GM21423 (cell line): ENCODE measurements at regions not wholly inside any gene's neighbourhood (a gene's known extent, or its start where the extent isn't known, plus 50 kb on each side); places are given as distances from the start of the nearest gene placed in this dataset.
A peak's percentile ranks its signal among the peaks of the same experiment; 100 is the strongest.
"Not testable (repeated sequence)": the region's sequence is repeated elsewhere in the genome, so short reads cannot be mapped to it uniquely, and the experiment has no call there.

Experiments used
- ATAC-seq: cut with Tn5 transposase; IDR thresholded peaks from one replicate; pipeline ENCODE4 v1.9.1; 2021; ENCODE audit warnings: mild to moderate bottlenecking, moderate library complexity; ENCODE audit not compliant: unreplicated experiment

- ATAC-seq, result peak; percentile 86
Measured at GRCh38 chr1:206256935-206257334, 53.6 kb downstream of the SRGAP2 start.

DNA sequence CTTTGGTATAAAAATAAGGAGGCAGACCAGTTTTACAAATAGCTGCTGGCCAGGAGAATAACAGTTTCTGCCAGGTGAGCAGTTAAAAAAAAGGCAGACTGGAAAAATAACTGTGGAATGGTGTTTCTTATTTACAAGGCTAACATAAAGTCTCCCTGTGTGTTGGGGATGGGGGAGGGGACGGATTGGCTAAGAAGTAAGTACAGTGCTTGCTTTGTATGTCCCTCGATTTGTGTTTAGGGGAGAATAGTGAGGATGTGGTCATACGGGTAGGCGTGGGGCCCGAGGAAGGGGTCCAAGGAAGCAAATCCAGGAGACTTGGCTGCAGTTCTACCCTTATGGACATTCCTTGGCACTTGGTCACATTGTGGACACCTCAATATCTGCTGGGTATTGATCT, 58.1 kb downstream of the SRGAP2 start:
- ATAC-seq, result not testable (repeated sequence)

GRCh38 chr1:206262424-206262823, 59.1 kb downstream of the SRGAP2 start:
- not testable (repeated sequence) for ATAC-seq

- ATAC-seq, result not testable (repeated sequence)
Measured at GRCh38 chr1:206264916-206265315, 61.6 kb downstream of the SRGAP2 start.

DNA sequence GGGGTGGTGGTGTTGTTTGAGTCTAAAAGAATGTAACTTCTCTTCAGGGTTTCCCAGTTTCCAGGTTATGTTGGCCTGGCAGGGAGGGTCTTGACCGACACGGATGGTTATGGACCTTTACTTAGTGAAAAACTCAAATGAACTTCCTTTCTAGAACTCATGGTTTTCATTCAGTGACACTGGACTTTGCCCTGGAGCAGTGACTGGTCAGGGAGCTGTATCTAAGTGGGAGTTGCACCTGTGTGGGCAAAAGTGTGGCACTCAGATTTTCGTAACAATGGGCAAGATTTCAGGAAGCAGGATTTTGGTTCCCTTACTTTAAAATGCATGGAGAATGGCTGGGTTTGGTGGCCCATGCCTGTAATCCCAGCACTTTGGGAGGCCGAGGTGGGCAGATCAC, 67.8 kb downstream of the SRGAP2 start:
- not testable (repeated sequence) for ATAC-seq

GRCh38 chr1:206273104-206273503, 69.8 kb downstream of the SRGAP2 start:
- not testable (repeated sequence) for ATAC-seq

- not testable (repeated sequence) for ATAC-seq
Measured at GRCh38 chr1:206276143-206276542, 72.8 kb downstream of the SRGAP2 start.

- not testable (repeated sequence) for ATAC-seq
Measured at GRCh38 chr1:206278683-206279082, 75.3 kb downstream of the SRGAP2 start.

GRCh38 chr1:206280683-206281082, 77.3 kb downstream of the SRGAP2 start:
- not testable (repeated sequence) for ATAC-seq

- ATAC-seq, result peak; percentile 52
Measured at GRCh38 chr1:206281912-206282654, 78.7 kb downstream of the SRGAP2 start.

GRCh38 chr1:206285024-206285960, 82.0 kb downstream of the SRGAP2 start:
- not testable (repeated sequence) for ATAC-seq

DNA sequence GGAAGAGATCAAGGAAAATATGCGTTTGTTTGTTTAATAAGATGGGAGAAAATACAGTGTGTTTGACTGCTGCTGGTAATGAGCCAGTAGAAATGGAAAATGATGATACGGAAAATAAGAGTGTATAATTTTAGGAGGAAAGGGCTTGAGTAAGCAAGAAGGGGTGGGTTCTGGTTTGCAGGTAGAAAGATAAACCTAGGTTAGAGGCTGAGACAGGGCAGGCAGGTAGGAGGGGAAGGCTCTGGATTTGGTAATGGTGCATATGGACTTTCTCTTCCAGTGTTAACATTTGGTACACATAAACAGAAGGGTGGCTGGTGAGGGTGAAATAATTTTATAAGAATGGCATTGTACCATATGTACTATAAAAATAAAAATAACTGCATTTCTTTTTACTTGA, 84.4 kb downstream of the SRGAP2 start:
- ATAC-seq, result not testable (repeated sequence)

GRCh38 chr1:206288453-206288852, 85.1 kb downstream of the SRGAP2 start:
- ATAC-seq, result not testable (repeated sequence)

DNA sequence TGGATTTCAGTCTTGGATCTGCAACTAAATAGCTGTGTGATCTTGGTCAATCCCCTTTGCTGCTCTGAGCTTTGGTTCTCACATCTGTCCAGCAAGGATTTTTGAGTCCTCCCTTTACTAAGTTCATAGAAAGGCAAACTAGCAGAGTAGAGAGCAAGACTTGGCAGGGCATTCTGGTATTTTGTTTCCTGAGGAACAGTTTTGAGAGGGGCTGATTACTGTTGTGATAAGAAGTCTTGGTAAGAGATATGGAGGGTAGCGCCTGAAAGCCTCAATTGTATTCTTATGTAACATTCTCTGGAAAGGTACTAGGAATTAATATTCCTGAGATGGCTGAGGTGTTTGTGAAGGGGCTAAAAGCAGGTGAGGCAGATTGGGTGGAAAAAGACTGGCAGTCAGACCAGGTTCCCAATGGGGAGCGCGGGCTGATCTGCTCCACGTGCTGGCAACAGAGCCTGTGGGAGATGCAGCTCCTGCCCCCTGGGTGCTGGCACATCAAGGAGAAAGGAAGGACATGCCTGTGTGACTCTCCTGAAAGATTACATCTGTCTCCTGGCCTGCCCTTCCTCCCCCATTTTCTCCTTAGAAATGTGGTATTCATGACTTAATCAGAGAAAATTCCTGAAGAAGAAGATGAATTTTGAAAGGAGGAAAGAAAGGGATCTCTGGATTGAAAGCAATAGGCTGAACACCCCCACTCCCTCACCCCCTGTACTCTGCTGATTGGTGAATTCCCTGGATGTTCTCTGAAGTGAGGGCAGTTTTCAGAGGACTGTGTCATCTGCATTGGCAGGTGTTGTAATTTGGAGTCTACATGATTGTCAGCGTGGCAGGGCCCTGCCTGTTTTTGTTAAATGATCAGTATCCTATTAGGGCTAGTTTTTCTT, 94.0 kb downstream of the SRGAP2 start:
- ATAC-seq, result not testable (repeated sequence)

DNA sequence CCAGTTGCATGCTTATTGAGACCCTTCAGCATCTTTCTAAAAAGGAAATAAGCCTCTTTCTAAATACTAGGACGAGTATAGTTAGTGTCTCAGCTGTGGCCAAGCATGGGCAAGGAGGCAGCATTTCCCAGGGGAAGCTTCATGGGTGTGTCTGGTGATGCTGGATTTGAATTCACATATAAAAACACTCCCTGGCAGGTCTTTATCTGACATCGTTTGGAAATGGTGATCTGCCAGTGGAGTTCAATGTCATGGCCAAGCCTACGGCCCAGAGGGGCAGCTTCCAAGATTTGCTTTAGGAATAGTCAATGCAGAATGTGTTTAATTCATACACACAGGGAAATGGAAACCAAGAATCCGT, 94.7 kb downstream of the SRGAP2 start:
- not testable (repeated sequence) for ATAC-seq

DNA sequence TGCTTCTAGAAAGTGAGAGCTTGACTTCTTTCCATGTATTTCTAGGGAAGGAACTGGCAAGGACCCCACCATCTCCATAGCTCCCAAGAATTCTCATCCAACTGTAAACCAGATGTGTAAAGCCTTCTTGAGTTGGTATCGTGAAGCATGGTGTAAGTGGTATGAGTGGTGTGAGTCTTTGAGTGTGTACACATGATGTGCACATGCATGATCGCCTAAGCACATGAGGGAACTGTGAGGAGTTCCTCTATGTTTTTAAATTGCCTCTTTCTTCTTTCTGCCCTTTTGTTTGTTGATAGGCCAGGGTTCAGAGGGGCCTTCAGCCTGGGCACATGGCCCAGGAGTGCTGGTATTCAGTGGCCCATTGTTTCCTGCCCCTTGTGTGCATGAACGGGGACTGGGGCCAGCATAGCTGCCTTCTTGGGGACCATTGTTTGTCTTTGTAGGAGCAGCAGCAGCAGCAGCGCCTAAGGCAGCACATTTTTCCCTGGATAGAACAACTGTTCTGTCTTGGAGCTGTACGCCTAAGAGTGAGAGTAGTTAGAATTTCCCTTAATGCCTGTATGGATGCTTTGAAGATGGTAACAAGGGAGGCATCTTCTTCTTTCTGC, 95.9 kb downstream of the SRGAP2 start:
- ATAC-seq, result not testable (repeated sequence)

DNA sequence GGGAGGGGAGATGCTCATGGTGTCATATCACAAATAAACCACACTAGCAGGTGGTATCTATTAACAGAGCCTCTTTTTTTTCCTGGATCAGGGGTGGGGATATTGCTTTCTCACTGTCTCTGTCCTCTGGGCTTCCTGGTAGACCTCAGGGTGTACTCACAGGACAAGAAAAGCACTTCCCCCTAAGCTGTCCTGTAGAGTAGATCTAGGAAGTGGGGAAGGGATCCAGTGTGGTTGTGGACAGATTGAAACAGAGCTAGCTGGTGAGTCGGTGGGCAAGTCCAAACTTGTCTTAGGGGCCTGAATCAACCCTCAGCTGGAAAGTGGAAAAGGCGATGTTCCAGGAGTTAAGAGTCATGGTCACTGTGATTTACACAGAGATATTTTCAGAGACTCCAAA, 96.6 kb downstream of the SRGAP2 start:
- not testable (repeated sequence) for ATAC-seq

GRCh38 chr1:206302056-206302455, 98.7 kb downstream of the SRGAP2 start:
- not testable (repeated sequence) for ATAC-seq

DNA sequence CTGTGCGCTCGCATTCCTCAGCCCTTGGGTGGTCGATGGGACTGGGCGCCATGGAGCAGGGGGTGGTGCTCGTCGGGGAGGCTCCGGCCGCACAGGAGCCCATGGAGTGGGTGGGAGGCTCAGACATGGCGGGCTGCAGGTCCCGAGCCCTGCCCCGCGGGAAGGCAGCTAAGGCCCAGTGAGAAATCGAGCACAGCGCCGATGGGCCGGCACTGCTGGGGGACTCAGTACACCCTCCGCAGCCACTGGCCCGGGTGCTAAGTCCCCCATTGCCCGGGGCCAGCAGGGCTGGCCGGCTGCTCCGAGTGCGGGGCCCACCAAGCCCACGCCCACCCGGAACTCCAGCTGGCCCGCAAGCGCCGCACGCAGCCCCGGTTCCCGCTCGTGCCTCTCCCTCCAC, 104.1 kb downstream of the SRGAP2 start:
- not testable (repeated sequence) for ATAC-seq

DNA sequence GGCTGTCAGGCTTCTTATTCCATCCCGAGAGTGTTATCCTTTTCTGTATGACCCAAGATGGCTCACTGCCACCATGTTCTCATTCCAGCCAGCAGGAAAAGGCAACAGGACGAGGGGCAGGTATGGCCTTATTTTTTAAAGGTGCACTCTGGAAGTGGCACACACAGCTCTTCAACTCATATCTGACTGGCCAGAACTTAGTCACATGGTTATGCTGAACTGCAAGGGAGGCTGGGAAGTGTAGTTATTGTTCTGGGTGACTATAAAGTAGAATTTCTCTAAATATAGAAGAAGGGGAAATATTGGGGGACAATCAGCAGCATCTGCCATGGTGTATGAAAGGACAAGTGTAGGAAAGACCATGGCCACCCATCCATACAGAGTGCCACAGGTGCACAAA, 107.6 kb downstream of the SRGAP2 start:
- ATAC-seq, result not testable (repeated sequence)
